PC-9 (cell line): ENCODE measurements at regions not wholly inside any gene's neighbourhood (a gene's known extent, or its start where the extent isn't known, plus 50 kb on each side); places are given as distances from the start of the nearest gene placed in this dataset.

Source experiments
- EZH2 ChIP-seq: fragments of 200-600 bp; sonication (generic); IDR thresholded peaks from 2 replicates; pipeline ENCODE4 v1.8.0; 2017; ENCODE audit warnings: antibody characterized with exemption, low read depth
- TF ChIP-seq, protein P1 (sequence below): fragments of 200-600 bp; sonication (generic); conservative IDR thresholded peaks from 2 replicates; pipeline ENCODE4 v1.6.1; 2017; ENCODE audit warnings: mixed run types, antibody characterized with exemption, mild to moderate bottlenecking, moderate library complexity

DNA sequence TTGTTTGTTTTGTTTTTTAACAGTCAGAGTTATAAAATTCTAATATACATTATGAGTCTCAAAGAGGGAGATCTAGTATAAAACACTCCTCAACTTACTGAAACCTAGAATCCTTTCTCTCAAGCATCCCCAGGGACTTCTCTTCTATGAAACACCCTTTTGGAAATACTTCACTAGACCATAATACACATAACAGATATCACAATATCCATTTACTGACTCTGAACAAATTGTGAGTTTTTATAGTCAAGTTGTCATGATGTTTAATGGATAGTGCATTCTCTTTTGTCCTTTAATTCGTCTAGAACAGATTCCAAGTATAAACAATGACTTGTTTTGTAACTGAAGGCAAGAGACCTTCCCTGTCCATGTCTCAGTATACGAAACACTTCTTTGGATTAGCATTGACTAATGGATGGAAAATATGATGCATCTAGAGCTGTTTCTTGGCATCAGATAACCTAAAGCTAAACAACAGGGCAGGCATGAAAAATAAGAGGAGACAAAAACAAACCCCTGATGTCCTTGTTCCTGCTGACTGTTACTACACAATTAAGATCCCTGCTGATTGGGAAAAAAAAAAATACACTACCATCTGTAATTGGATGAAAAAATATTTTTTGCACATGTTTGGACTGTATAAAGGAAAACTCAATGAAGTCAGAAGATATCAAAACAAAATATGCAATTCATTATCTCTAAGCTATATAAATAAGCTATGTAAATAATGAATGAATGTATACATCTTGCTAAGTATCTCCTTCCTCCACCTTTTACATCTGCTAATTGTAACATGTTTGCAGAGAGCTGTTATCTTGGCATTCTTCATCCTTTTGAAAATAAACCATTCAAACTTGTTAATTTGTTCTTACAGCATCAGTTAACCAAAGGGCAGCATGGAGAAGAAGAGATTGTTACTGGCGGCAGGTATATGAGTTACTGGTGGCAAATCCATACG, 214.2 kb downstream of the LACC1 start:
- TF ChIP-seq, protein P1, sequence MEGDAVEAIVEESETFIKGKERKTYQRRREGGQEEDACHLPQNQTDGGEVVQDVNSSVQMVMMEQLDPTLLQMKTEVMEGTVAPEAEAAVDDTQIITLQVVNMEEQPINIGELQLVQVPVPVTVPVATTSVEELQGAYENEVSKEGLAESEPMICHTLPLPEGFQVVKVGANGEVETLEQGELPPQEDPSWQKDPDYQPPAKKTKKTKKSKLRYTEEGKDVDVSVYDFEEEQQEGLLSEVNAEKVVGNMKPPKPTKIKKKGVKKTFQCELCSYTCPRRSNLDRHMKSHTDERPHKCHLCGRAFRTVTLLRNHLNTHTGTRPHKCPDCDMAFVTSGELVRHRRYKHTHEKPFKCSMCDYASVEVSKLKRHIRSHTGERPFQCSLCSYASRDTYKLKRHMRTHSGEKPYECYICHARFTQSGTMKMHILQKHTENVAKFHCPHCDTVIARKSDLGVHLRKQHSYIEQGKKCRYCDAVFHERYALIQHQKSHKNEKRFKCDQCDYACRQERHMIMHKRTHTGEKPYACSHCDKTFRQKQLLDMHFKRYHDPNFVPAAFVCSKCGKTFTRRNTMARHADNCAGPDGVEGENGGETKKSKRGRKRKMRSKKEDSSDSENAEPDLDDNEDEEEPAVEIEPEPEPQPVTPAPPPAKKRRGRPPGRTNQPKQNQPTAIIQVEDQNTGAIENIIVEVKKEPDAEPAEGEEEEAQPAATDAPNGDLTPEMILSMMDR, result no peak
- TF ChIP-seq EZH2, result no peak
